Skeletal muscle cell (primary cell): ENCODE measurements at regions not wholly inside any gene's neighbourhood (a gene's known extent, or its start where the extent isn't known, plus 50 kb on each side); places are given as distances from the start of the nearest gene placed in this dataset.

Source experiments
- DNase-seq: peaks from one replicate; pipeline ENCODE4 v3.0.0-alpha.2; 2010; ENCODE audit warnings: low read depth
- H3K4me3 ChIP-seq: 2 replicates; pipeline ENCODE4 v1.5.1; 2011; ENCODE audit warnings: low read depth, mild to moderate bottlenecking, control low read depth, low read length, moderate library complexity

- DNase-seq, result no peak
- H3K4me3 ChIP-seq, result no peak overlapping the region
These were observed 697.9 kb upstream of the ADAMTS16 start for GRCh38 chr5:4442221-4442620.

GRCh38 chr5:4447657-4448056 lies 692.5 kb upstream of the ADAMTS16 start:
- DNase-seq, result no peak
- H3K4me3 ChIP-seq, result no peak overlapping the region

GRCh38 chr5:4453655-4454054 lies 686.5 kb upstream of the ADAMTS16 start:
- no peak for DNase-seq

GRCh38 chr5:4479426-4479825 lies 660.7 kb upstream of the ADAMTS16 start:
- no peak overlapping the region for H3K4me3 ChIP-seq
- DNase-seq, result no peak

More at GRCh38 chr5:4453655-4454054, 686.5 kb upstream of the ADAMTS16 start:
- H3K4me3 ChIP-seq, result no peak overlapping the region

- no peak for DNase-seq
- no peak overlapping the region for H3K4me3 ChIP-seq
These were observed 659.4 kb upstream of the ADAMTS16 start for GRCh38 chr5:4480528-4481349.

- H3K4me3 ChIP-seq, result no peak overlapping the region
- no peak for DNase-seq
These were observed 652.5 kb upstream of the ADAMTS16 start for GRCh38 chr5:4487581-4487980.

GRCh38 chr5:4511996-4512656 lies 628.0 kb upstream of the ADAMTS16 start:
- DNase-seq, result no peak
- no peak overlapping the region for H3K4me3 ChIP-seq

- H3K4me3 ChIP-seq, result no peak overlapping the region
- DNase-seq, result no peak
These were observed 626.7 kb upstream of the ADAMTS16 start for GRCh38 chr5:4513381-4513780.

GRCh38 chr5:4514067-4514648 lies 626.0 kb upstream of the ADAMTS16 start:
- H3K4me3 ChIP-seq, result no peak overlapping the region
- DNase-seq, result no peak

GRCh38 chr5:4518903-4519672 lies 621.0 kb upstream of the ADAMTS16 start:
- no peak overlapping the region for H3K4me3 ChIP-seq
- no peak for DNase-seq

- no peak for DNase-seq
- no peak overlapping the region for H3K4me3 ChIP-seq
These were observed 619.6 kb upstream of the ADAMTS16 start for GRCh38 chr5:4520559-4520958.

- H3K4me3 ChIP-seq, result no peak overlapping the region
- no peak for DNase-seq
These were observed 617.1 kb upstream of the ADAMTS16 start for GRCh38 chr5:4523038-4523437.

- no peak for DNase-seq
- no peak overlapping the region for H3K4me3 ChIP-seq
These were observed 608.1 kb upstream of the ADAMTS16 start for GRCh38 chr5:4531756-4532704.

- DNase-seq, result no peak
- no peak overlapping the region for H3K4me3 ChIP-seq
These were observed 607.4 kb upstream of the ADAMTS16 start for GRCh38 chr5:4532705-4533080.

- no peak overlapping the region for H3K4me3 ChIP-seq
- no peak for DNase-seq
These were observed 606.5 kb upstream of the ADAMTS16 start for GRCh38 chr5:4533457-4534105.

- no peak overlapping the region for H3K4me3 ChIP-seq
- DNase-seq, result no peak
These were observed 602.6 kb upstream of the ADAMTS16 start for GRCh38 chr5:4537489-4537888.

- DNase-seq, result no peak
- no peak overlapping the region for H3K4me3 ChIP-seq
These were observed 599.6 kb upstream of the ADAMTS16 start for GRCh38 chr5:4540375-4541173.

- no peak overlapping the region for H3K4me3 ChIP-seq
- no peak for DNase-seq
These were observed 598.8 kb upstream of the ADAMTS16 start for GRCh38 chr5:4541334-4541733.
